Skeletal muscle tissue (tissue), 3 donors: ENCODE measurements at regions not wholly inside any gene's neighbourhood (a gene's known extent, or its start where the extent isn't known, plus 50 kb on each side); places are given as distances from the start of the nearest gene placed in this dataset.

Experiments used
- H3K27ac ChIP-seq: one replicate; pipeline ENCODE4 v1.7.0; 2013; ENCODE audit warnings: mild to moderate bottlenecking, low read depth, low read length, inconsistent platforms
- H3K27me3 ChIP-seq, 3 donors: one replicate each; pipeline ENCODE4 v1.7.0; 2013; ENCODE audit warnings: low read length in 3 of 3; ENCODE audit not compliant: control insufficient read depth in 3 of 3, insufficient read depth in 3 of 3
- H3K36me3 ChIP-seq, 3 donors: one replicate each; pipeline ENCODE4 v1.7.0; 2013; ENCODE audit warnings: low read length in 3 of 3; ENCODE audit not compliant: control insufficient read depth in 3 of 3, insufficient read depth in 3 of 3
- H3K4me1 ChIP-seq, 3 donors: one replicate each; pipeline ENCODE4 v1.7.0; 2013; ENCODE audit warnings: low read length in 3 of 3, mild to moderate bottlenecking in 3 of 3; ENCODE audit not compliant: control insufficient read depth in 3 of 3, insufficient read depth in 3 of 3
- H3K4me3 ChIP-seq, 3 donors: one replicate each; pipeline ENCODE4 v1.7.0; 2013; ENCODE audit warnings: low read length in 3 of 3
- H3K9ac ChIP-seq, 3 donors: one replicate each; pipeline ENCODE4 v1.7.0; 2013; ENCODE audit warnings: low read length in 3 of 3, mild to moderate bottlenecking in 3 of 3, moderate library complexity in 2 of 3, low read depth in 1 of 3
- H3K9me3 ChIP-seq, 3 donors: one replicate each; pipeline ENCODE4 v1.7.0; 2013; ENCODE audit warnings: low read length in 3 of 3; ENCODE audit not compliant: control insufficient read depth in 3 of 3
- donor health status: Osteomylitis.

DNA sequence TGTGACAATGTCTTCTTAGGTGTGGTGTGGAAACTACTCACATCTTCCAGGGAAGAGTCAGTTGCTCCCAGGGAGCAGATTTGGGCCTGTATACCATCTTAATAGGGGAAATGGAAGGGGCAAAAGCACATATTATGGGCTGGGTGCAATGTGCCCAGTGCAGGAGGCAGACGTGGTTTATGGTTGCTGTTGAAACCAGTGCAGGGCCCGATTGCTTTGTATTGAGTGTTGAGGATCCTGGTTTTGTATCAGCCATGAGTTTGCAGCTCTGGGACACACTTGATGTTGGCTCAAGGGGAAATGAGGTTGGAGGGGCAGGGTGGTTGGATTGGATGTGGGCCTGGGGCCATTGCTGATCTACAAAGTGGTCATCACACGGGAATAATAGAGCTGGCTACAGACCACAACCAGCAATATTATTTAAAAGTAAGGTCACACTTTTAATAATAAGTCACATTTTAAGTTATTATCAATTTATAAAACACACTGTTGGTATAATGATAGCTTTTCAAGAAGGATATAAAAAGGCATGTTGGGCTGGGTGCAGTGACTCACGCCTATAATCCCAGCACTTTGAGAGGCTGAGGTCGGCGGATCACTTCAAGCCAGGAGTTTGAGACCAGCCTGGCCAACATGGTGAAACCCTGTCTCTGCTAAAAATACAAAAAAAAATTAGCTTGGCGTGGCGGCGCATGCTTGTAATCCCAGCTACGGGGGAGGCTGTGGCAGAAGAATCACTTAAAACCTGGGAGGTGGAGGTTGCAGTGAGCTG lies 302.4 kb downstream of the SEC14L1 start:
- Histone ChIP-seq H3K27ac (no peak overlapping the region), H3K4me1 (peaks cover 49 to 62% (median 51%) of the 10 kb centered on the region in 3 donors), H3K4me3 (no peak overlapping the region)

DNA sequence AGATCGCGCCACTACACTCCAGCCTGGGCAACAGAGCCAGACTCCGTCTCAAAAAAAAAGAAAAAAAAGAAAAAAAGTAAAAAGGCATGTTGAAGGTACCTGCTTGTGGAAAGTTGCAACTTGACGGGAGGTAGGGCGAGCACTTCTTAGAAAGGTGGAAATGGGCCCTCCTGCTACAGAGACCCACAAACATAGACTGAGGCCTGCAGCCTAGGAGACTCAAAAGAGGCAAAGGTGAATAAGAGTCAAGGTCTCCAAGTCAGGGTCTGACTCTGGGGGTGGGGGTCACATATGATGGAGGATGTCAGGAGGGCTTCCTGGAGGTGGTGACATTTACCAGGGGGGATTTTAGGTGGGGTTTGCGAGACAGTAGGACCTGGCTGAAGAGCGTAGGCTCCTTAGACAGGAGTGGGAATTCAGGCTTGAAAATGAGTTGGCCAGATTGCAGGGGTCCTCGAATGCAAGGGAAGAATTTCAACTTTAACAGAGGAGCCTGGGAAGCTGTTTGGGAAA lies 303.0 kb downstream of the SEC14L1 start:
- Histone ChIP-seq H3K27ac (no peak overlapping the region), H3K36me3 (no peaks in the 10 kb centered on the region), H3K27me3 (no peaks in the 10 kb centered on the region), H3K9ac (no peak overlapping the region), H3K4me3 (no peak overlapping the region), H3K4me1 (peaks cover 43 to 56% (median 46%) of the 10 kb centered on the region in 3 donors), H3K9me3 (no peaks in the 10 kb centered on the region)

More for the DNA sequence above, 302.4 kb downstream of the SEC14L1 start:
- Histone ChIP-seq H3K27me3 (no peaks in the 10 kb centered on the region), H3K9me3 (no peaks in the 10 kb centered on the region), H3K36me3 (no peaks in the 10 kb centered on the region), H3K9ac (no peak overlapping the region)

DNA sequence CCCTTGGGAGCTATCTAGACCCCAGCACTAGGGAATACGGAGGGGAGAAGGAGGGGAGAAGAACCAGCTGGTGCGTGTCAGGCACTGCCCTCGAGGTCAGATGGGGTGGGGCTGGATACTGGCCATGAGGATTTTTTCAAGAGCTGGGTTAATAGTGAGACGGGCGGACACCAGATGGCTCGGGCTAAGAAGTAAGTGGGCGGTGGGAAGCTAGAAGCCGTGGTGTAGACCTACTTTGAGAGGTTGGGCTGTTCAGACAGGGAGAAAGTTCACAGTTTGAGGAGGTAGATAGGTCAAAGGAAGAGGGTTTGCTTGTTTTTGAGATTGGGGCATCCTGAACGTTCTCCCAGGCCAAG lies 303.8 kb downstream of the SEC14L1 start:
- no peak overlapping the region for H3K9ac ChIP-seq
- H3K4me1 ChIP-seq = peaks cover 40 to 53% (median 45%) of the 10 kb centered on the region in 3 donors
- no peak overlapping the region for H3K4me3 ChIP-seq

DNA sequence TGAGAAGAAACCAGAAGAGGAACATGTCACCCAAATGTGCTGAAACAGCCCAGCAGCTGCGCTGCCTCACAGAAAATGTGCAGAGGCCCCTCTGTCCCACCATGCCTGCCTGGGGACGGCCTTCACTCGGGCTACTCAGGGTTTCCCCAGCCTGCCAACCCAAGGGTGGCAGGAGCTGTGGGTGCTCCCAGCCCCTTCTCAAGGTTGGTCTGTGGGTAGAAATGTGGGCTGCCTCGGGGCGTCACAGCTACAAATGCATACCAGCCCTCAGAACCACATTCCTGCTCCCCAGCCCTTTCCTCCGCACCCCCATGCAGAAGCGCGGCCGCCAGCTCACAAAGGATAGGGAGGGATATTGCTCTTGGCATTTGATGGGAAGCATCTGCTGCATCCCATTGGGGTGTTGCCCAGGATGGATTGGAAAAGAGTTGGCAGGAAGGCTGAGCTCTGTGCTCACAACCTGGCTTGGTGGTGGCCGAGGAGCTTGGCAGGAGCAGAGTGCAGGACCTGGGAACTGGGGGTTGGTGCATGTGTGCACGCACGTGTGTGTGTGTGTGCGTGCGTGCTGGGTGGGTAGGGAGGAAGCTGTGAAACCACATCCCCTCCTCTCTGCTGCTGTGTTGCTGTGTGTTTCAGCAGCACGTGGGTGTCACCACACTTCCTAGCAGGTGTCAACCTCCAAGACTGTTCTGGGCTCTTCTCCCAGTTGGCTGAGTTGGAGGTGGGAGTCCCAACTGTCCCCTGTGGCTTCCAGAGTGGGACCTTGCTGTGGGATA lies 304.4 kb downstream of the SEC14L1 start:
- Histone ChIP-seq H3K27ac (peak overlapping the region; percentile 72), H3K9ac (peak overlapping the region in 1 of 3 donors; percentile 40), H3K27me3 (no peaks in the 10 kb centered on the region), H3K4me3 (peak overlapping the region in 1 of 3 donors; percentile 29), H3K9me3 (no peaks in the 10 kb centered on the region), H3K36me3 (no peaks in the 10 kb centered on the region), H3K4me1 (peaks cover 42 to 51% (median 47%) of the 10 kb centered on the region in 3 donors)

More for the DNA sequence above, 303.8 kb downstream of the SEC14L1 start:
- Histone ChIP-seq H3K27ac (peak overlapping the region; percentile 72), H3K36me3 (no peaks in the 10 kb centered on the region), H3K9me3 (no peaks in the 10 kb centered on the region), H3K27me3 (no peaks in the 10 kb centered on the region)

GRCh38 chr17:77445760-77446532 lies 305.2 kb downstream of the SEC14L1 start:
- peaks cover 41 to 49% (median 47%) of the 10 kb centered on the region in 3 donors for H3K4me1 ChIP-seq
- H3K27me3 ChIP-seq = no peaks in the 10 kb centered on the region
- peak overlapping the region in 1 of 3 donors; percentile 40 for H3K9ac ChIP-seq
- H3K27ac ChIP-seq = peak overlapping the region; percentile 21
- peak overlapping the region in 1 of 3 donors; percentile 29 for H3K4me3 ChIP-seq
- no peaks in the 10 kb centered on the region for H3K36me3 ChIP-seq
- H3K9me3 ChIP-seq = no peaks in the 10 kb centered on the region

DNA sequence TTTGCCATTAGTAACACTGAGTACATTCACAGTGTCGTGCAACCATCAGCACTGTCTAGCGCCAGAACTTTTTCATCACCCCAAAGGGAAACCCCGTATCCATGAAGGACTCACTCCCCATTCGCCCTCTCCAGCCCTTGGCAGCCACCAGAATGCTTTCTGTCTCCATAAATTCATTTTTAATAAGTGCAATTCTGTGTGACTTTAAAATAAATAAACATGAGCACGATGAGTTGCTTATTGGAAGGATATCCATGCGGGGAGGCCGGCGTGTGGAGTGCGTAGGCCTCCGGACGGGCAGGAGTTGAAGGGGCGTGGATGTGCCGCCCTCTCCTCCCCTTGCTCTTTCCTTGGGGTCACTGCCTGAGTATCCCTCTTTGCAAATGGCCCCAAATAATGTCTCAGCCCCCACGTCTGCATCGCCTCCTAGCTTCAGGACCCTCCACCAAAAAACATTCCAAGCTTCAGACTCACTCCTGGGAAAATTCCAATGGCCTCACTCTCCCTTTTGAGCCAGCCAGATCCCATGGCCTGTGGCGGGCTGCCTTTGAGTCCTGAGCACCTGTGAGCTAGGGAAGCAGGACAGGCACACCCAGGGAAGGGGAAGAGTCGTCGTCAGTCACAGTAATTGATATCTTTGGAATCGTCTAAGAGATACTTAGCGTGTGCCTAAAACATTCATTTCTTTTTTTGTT lies 306.3 kb downstream of the SEC14L1 start:
- Histone ChIP-seq H3K9me3 (no peaks in the 10 kb centered on the region), H3K4me1 (peaks cover 51 to 56% (median 55%) of the 10 kb centered on the region in 3 donors), H3K9ac (no peak overlapping the region), H3K36me3 (no peaks in the 10 kb centered on the region), H3K4me3 (no peak overlapping the region), H3K27me3 (no peaks in the 10 kb centered on the region), H3K27ac (no peak overlapping the region)

DNA sequence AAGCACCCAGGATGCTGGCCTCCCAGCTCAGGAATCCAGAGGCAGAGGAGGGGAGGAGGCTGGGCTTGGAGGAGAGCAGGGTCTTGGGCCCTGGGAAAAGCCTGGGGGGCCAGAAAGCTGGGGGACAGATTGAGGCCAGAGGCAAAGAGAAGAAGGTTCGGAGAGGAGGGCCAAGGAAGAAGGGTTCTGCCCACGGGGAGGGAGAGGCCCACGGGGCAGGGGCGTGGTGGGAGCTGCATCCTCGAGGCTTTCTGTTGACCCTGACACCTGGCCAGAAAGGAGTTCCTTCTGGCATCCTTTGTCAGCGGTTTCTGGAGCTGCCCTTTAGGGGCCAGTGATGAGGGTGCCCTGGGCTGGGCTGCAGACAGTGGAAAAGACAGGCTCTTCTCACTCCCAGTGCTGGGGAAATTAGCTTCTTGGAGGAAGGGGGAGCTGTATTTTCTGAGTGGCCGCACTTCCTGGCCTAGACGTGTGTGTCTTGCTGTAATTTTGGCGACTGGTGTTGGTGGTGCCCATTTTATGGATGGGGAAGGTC lies 308.7 kb downstream of the SEC14L1 start:
- Histone ChIP-seq H3K9ac (peak overlapping the region in 2 of 3 donors; percentile 2 to 25), H3K4me1 (peaks cover 59 to 72% (median 63%) of the 10 kb centered on the region in 3 donors), H3K27me3 (no peaks in the 10 kb centered on the region), H3K27ac (peak overlapping the region; percentile 74), H3K4me3 (no peak overlapping the region), H3K9me3 (no peaks in the 10 kb centered on the region), H3K36me3 (no peaks in the 10 kb centered on the region)

DNA sequence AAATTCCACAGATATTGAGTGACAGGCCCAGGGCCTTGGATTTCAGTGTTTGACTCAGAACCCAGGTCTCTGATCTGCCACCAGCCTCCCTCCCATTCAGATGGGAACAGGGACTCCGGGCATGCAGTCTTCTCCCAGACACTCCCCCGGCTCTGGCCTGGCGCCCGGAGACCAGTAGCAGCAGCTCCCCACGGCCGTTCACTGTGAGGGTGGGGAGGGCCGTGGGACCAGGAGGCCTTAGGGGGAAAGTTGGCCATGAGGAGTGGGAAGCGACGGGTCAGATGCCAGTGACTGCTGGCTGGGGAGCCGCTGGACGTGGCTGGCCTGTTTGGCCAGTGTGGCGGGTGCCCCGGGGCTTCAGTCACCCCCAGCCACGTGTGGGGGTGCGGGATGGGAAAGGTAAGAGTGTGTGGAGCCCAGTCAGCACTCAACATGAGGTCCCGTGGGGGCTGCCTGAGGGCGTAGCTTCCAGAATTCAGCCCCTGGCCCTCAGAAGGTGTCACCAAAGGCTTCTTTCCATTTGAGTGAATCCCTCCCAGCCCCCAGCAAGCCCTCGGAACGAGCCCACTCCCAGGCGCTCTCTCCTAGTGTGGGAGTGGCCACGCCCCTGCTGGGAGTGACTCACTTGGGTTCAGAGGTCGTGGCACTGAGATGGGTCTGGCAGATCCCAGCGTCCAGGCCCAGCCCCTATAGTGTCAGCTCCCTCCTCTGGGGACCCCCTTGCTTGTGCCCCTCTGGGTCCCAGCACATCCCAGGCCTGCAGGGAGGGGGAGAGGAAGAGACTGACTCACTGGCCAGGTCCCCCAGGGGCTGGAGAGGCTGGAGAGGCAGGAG lies 309.4 kb downstream of the SEC14L1 start:
- Histone ChIP-seq H3K27ac (peak overlapping the region; percentile 74), H3K27me3 (no peaks in the 10 kb centered on the region), H3K9me3 (no peaks in the 10 kb centered on the region), H3K4me1 (peaks cover 52 to 69% (median 61%) of the 10 kb centered on the region in 3 donors), H3K36me3 (no peaks in the 10 kb centered on the region), H3K4me3 (peak overlapping the region; percentile 29 to 69 (median 60)), H3K9ac (peak overlapping the region in 2 of 3 donors; percentile 65 to 83)
